Hepatocyte (in vitro differentiated cells): ENCODE measurements at regions not wholly inside any gene's neighbourhood (a gene's known extent, or its start where the extent isn't known, plus 50 kb on each side); places are given as distances from the start of the nearest gene placed in this dataset.

Experiments
- CTCF ChIP-seq: fragments of 200-600 bp; sonication (generic); IDR thresholded peaks from 2 replicates; pipeline ENCODE4 v1.5.1; 2016; ENCODE audit warnings: antibody characterized with exemption, mild to moderate bottlenecking; ENCODE audit not compliant: poor library complexity
- EZH2 ChIP-seq: fragments of 200-600 bp; sonication (generic); IDR thresholded peaks from 2 replicates; pipeline ENCODE4 v1.6.1; 2016; ENCODE audit warnings: antibody characterized with exemption, mild to moderate bottlenecking, borderline replicate concordance
- EZH2phosphoT487 ChIP-seq: fragments of 200-600 bp; sonication (generic); IDR thresholded peaks from one replicate; pipeline ENCODE4 v1.6.1; 2018; ENCODE audit warnings: antibody characterized with exemption, mild to moderate bottlenecking, low read depth, moderate library complexity; ENCODE audit not compliant: unreplicated experiment, severe bottlenecking

GRCh38 chr16:86207350-86207749, 303.0 kb upstream of the FOXF1 start:
- TF ChIP-seq EZH2phosphoT487 (no peak), CTCF (no peak), EZH2 (no peak)
